Adrenal gland (tissue), 9 donors: ENCODE measurements at regions not wholly inside any gene's neighbourhood (a gene's known extent, or its start where the extent isn't known, plus 50 kb on each side); places are given as distances from the start of the nearest gene placed in this dataset.

Experiments used
- DNase-seq, 7 donors: peaks; one replicate each; pipeline ENCODE4 v3.0.0-alpha.2; 2019 to 2020
- H3K27ac ChIP-seq, 5 donors: fragments of 200-600 bp; sonication (generic) in 4 of 5; 1 replicate in 3 of 5; 2 replicates in 2 of 5; pipeline versions ENCODE4 v1.5.1 to v1.8.0; 2016 to 2020; ENCODE audit warnings: mild to moderate bottlenecking in 1 of 5
- H3K27me3 ChIP-seq: fragments of 200-600 bp; 2 replicates; pipeline ENCODE4 v1.8.0; 2021
- H3K36me3 ChIP-seq, 2 donors: fragments of 200-600 bp; replicated peaks in 1 of 2; 1 replicate in 1 of 2; 2 replicates in 1 of 2; pipeline versions ENCODE4 v1.5.1 to v1.8.0; 2018 to 2022
- H3K4me1 ChIP-seq, 2 donors: fragments of 200-600 bp; replicated peaks in 1 of 2; 1 replicate in 1 of 2; 2 replicates in 1 of 2; pipeline versions ENCODE4 v1.5.1 to v1.8.0; 2018 to 2021
- H3K4me3 ChIP-seq, 4 donors: fragments of 200-600 bp; sonication (generic) in 3 of 4; one replicate each; pipeline ENCODE4 v1.5.1; 2016 to 2018
- H3K9me3 ChIP-seq, 3 donors: fragments of 200-600 bp; sonication (generic) in 1 of 3; replicated peaks in 1 of 3; 1 replicate in 2 of 3; 2 replicates in 1 of 3; pipeline versions ENCODE4 v1.5.1 to v1.8.0; 2016 to 2021
- POLR2A ChIP-seq, 2 donors: fragments of 450-650 bp; IDR thresholded peaks; one replicate each; pipeline ENCODE4 v1.6.1; 2017; ENCODE audit warnings: antibody characterized with exemption in 2 of 2, mild to moderate bottlenecking in 2 of 2, moderate library complexity in 1 of 2
- WGBS, 4 donors: extraction: QIAGEN DNeasy Blood & Tissue Kit in 2 of 4; methylation state at CpG; one replicate each; pipeline versions ENCODE4 v1.1.5 to v1.1.7; 2013 to 2017; 5-methylcytosine and 5-hydroxymethylcytosine counted together
- intact Hi-C, 2 donors: fragments of 100-400 bp; cut with DNase I; formaldehyde crosslinking; loops; one replicate each; pipeline versions ENCODE4 v1.14.1 to v1.15.0; 2022 to 2023
- TF ChIP-seq, protein P1 (sequence below), 6 experiments: fragments of 450-650 bp in 4 of 6; fragments of 200-600 bp in 2 of 6; sonication (generic) in 1 of 6; IDR thresholded peaks; 1 replicate in 5 of 6; 2 replicates in 1 of 6; pipeline versions ENCODE4 v1.5.1 to v1.8.0; 2016 to 2021; ENCODE audit warnings: antibody characterized with exemption in 6 of 6, mild to moderate bottlenecking in 2 of 6, moderate library complexity in 1 of 6
- donor health status: healthy with polysubstance abuse.
- donor health status: Bipolar disorder and iron deficiency.
- donor health status: DM: yes; HTN: yes; CAD: no.
- donor health status: DM: no; HTN: no; CAD: no.
- donor health status: DM: no; HTN: no; CAD: no.

DNA sequence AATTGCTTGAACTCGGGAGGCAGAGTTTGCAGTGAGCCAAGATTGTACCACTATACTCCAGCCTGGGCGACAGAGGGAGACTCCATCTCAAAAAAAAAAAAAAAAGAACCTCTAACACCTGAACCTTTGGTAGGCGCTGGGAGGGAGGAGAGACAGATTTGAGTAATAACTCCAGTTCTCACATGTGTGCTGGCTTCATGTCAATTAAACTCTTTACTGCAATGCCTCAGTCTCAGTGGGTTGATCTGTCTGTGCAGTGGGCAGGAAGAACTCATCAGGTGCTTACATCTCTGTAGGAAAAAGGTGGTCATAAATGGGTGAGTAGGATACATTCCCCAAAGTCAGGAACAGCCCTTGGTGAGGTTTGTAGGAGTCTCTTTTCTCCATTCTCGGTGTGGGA lies 85.1 kb upstream of the ABCC4 start:
- H3K9me3 ChIP-seq, result no peaks in the 10 kb centered on the region
- no peaks in the 10 kb centered on the region for H3K36me3 ChIP-seq
- no peak overlapping the region for H3K27ac ChIP-seq
- TF ChIP-seq POLR2A (IDR thresholded peaks at IDR 0.05), result no peak
- TF ChIP-seq, protein P1, sequence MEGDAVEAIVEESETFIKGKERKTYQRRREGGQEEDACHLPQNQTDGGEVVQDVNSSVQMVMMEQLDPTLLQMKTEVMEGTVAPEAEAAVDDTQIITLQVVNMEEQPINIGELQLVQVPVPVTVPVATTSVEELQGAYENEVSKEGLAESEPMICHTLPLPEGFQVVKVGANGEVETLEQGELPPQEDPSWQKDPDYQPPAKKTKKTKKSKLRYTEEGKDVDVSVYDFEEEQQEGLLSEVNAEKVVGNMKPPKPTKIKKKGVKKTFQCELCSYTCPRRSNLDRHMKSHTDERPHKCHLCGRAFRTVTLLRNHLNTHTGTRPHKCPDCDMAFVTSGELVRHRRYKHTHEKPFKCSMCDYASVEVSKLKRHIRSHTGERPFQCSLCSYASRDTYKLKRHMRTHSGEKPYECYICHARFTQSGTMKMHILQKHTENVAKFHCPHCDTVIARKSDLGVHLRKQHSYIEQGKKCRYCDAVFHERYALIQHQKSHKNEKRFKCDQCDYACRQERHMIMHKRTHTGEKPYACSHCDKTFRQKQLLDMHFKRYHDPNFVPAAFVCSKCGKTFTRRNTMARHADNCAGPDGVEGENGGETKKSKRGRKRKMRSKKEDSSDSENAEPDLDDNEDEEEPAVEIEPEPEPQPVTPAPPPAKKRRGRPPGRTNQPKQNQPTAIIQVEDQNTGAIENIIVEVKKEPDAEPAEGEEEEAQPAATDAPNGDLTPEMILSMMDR (IDR thresholded peaks at IDR 0.05), result no peak
- 70 to 93% (median 88%) methylated on average over 4 of the region's 4 CpGs for WGBS, 4 donors
- H3K4me3 ChIP-seq, result no peak overlapping the region
- DNase-seq, result no peak
- H3K27me3 ChIP-seq, result no peaks in the 10 kb centered on the region
- H3K4me1 ChIP-seq, result no peaks in the 10 kb centered on the region
- intact Hi-C loops, result no loop called here

DNA sequence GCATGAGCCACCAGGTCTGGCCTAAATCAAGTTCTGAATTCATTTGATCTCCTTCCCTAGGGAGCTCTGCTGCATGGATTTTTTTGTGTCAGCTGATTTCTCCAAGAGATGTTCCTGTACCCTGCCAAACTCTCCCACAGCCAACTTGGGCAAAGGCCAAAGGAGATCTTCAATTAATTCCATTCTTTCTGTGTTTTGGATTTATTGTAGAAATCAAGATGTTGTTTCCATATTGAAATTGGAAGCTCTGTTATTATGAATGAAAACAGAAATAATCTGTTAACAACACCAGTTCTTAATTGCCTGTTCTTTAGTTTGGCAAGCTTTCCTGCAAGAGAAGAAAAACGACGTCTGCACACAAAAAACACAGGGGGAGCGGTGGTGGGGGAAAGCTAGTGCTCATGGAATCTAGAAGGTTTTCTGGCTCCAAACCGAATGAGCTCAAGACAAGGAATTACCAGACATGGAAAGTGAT lies 86.5 kb upstream of the ABCC4 start:
- intact Hi-C loops, result no loop called here
- no peaks in the 10 kb centered on the region for H3K4me1 ChIP-seq
- WGBS, 4 donors, result 39 to 49% (median 42%) methylated on average over 4 of the region's 4 CpGs
- H3K27ac ChIP-seq, result no peak overlapping the region
- no peaks in the 10 kb centered on the region for H3K36me3 ChIP-seq
- peak in 4 of 7 donors; percentile 10 to 27 (median 21) for DNase-seq
- no peaks in the 10 kb centered on the region for H3K9me3 ChIP-seq
- no peaks in the 10 kb centered on the region for H3K27me3 ChIP-seq
- no peak overlapping the region for H3K4me3 ChIP-seq
- no peak for TF ChIP-seq POLR2A (IDR thresholded peaks at IDR 0.05)
- TF ChIP-seq, protein P1 (IDR thresholded peaks at IDR 0.05), result no peak

DNA sequence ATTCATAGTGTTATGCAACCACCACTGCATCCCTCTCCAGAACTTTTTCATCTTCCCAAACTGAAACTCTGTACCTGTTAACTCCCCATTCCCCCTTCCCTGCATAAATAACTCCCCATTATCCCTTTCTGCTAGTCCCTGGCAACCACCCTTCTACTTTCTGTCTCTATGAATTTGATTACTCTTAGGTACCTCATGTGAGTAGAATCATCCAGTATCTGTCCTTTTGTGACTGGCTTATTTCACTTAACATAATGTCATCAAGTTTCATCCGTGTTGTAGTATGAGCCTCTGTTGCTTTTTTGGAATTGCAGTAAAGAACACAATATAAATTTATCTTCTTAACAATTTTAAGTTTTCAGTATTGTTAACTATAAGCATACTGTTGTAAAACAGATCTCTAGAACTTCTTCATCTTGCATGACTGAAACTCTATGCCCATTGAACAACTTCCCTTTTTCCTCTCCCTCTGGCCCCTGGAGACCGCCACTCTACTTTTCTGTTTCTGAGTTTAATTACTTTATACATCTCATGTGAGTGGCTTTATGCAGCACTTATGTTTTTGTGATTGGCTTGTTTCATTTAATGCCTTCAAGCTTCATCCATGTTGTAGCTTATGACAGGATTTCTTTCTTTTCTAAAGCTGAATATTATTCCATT lies 87.3 kb upstream of the ABCC4 start:
- WGBS, 4 donors, result 62 to 71% (median 66%) methylated on average over 2 of the region's 2 CpGs
- H3K27ac ChIP-seq, result no peak overlapping the region
- intact Hi-C loops, result no loop called here

DNA sequence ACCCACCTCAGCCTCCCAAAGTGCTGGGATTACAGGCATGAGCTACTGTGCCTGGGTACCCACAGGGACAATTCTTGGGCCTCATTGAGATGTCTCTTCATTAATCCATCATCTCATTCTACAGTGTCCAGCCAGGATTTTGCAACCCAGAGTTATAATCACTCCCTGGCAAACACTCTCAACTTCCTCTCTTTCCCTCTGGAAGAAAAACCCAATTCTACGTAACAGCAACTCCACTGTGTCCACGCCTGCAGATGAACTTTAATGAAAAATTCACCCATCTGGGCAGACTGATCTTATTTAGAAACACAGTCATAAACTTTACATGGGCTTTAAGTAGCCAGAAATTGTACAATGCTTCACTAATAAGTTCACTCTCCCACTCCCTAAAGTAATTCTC lies 90.1 kb upstream of the ABCC4 start:
- no peak for DNase-seq
- WGBS, 4 donors, result 61 to 88% (median 76%) methylated on average over 2 of the region's 2 CpGs
- Histone ChIP-seq H3K27ac (no peak overlapping the region), H3K4me1 (no peaks in the 10 kb centered on the region), H3K27me3 (no peaks in the 10 kb centered on the region), H3K9me3 (no peaks in the 10 kb centered on the region), H3K36me3 (no peaks in the 10 kb centered on the region), H3K4me3 (no peak overlapping the region)
- no peak for TF ChIP-seq POLR2A (IDR thresholded peaks at IDR 0.05)
- TF ChIP-seq, protein P1 (IDR thresholded peaks at IDR 0.05), result no peak
- intact Hi-C loops, result no loop called here

More for the DNA sequence above, 87.3 kb upstream of the ABCC4 start:
- TF ChIP-seq, protein P1 (IDR thresholded peaks at IDR 0.05), result no peak
- TF ChIP-seq POLR2A (IDR thresholded peaks at IDR 0.05), result no peak
- no peaks in the 10 kb centered on the region for H3K9me3 ChIP-seq
- no peaks in the 10 kb centered on the region for H3K36me3 ChIP-seq
- H3K4me3 ChIP-seq, result no peak overlapping the region
- H3K4me1 ChIP-seq, result no peaks in the 10 kb centered on the region
- H3K27me3 ChIP-seq, result no peaks in the 10 kb centered on the region
- DNase-seq, result no peak
